OCI-LY3 (cell line): ENCODE measurements at regions not wholly inside any gene's neighbourhood (a gene's known extent, or its start where the extent isn't known, plus 50 kb on each side); places are given as distances from the start of the nearest gene placed in this dataset.

Source experiments
- H2AFZ ChIP-seq: fragments of 200-600, 300-600 bp; shearing (Covaris generic); 2 replicates; pipeline ENCODE4 v1.6.0; 2014; ENCODE audit warnings: antibody characterized with exemption, low read depth, low read length
- H3K27ac ChIP-seq: fragments of 200-600, 300-600 bp; sonication (generic); 2 replicates; pipeline ENCODE4 v1.5.1; 2014; ENCODE audit warnings: mild to moderate bottlenecking, low read length, moderate library complexity, mixed read lengths
- H3K27me3 ChIP-seq: fragments of 200-600, 300-600 bp; sonication (generic); 2 replicates; pipeline ENCODE4 v1.6.1; 2014; ENCODE audit warnings: low read depth, low read length, mixed read lengths
- H3K36me3 ChIP-seq: fragments of 200-600, 300-600 bp; sonication (generic); replicated peaks from 2 replicates; pipeline ENCODE3; 2014; ENCODE audit warnings: low read depth, low read length, mixed read lengths
- H3K4me1 ChIP-seq: fragments of 300-600, 200-600 bp; sonication (generic); 2 replicates; pipeline ENCODE4 v1.6.1; 2014; ENCODE audit warnings: low read length, mixed read lengths
- H3K4me2 ChIP-seq: fragments of 200-600, 300-600 bp; sonication (generic); 2 replicates; pipeline ENCODE4 v1.6.1; 2014; ENCODE audit warnings: low read length, mixed read lengths
- H3K4me3 ChIP-seq: fragments of 300-600, 200-600 bp; sonication (generic); 2 replicates; pipeline ENCODE4 v1.5.1; 2014; ENCODE audit warnings: antibody characterized with exemption, mild to moderate bottlenecking, low read length, moderate library complexity
- H3K79me2 ChIP-seq: fragments of 300-600, 200-600 bp; shearing (Covaris generic); 2 replicates; pipeline ENCODE4 v1.6.1; 2014; ENCODE audit warnings: mild to moderate bottlenecking, low read length, mixed read lengths
- H3K9ac ChIP-seq: fragments of 300-600, 200-600 bp; shearing (Covaris generic); 2 replicates; pipeline ENCODE4 v1.6.0; 2014; ENCODE audit warnings: mild to moderate bottlenecking, low read length, moderate library complexity
- H3K9me3 ChIP-seq: fragments of 200-600, 300-600 bp; shearing (Covaris generic); 2 replicates; pipeline ENCODE4 v1.6.1; 2014; ENCODE audit warnings: low read length, mixed read lengths; ENCODE audit not compliant: insufficient read depth
- H4K20me1 ChIP-seq: fragments of 200-600, 300-600 bp; sonication (generic); 2 replicates; pipeline ENCODE4 v1.6.1; 2016; ENCODE audit warnings: low read length, mixed read lengths; ENCODE audit not compliant: insufficient read depth
- EZH2phosphoT487 ChIP-seq: fragments of 200-600 bp; shearing (Covaris generic); IDR thresholded peaks from 2 replicates; pipeline ENCODE4 v1.6.1; 2018; ENCODE audit warnings: antibody characterized with exemption, mixed run types, low read depth
- TF ChIP-seq, protein P1 (sequence below): fragments of 200-600, 300-600 bp; sonication (generic); IDR thresholded peaks from 2 replicates; pipeline ENCODE4 v1.5.1; 2014; ENCODE audit warnings: antibody characterized with exemption, low read length, low read depth

DNA sequence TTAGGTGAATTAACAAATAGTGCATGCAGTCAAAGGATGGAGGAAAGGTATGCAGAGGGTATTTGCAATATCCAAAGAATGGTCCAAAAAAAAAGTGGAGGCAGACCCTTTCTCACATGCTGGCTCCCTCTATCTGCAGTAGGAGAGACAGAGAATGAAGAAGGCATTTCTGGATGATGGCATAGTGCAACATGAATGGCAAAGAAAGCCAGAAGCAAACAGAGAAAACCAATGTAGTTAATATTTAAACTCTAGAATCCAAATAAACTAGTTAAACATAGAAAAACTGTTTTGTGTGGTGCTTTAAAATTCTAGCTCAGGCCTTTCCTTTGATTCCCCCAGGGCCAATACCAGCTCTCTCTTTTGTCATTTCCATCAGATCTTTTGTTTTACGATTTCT is 403.1 kb upstream of the WWC1 start:
- Histone ChIP-seq H3K4me2 (no peak overlapping the region), H3K4me1 (no peaks in the 10 kb centered on the region), H4K20me1 (no peaks in the 10 kb centered on the region), H3K27me3 (no peaks in the 10 kb centered on the region), H3K9me3 (no peaks in the 10 kb centered on the region), H3K4me3 (no peak overlapping the region), H3K36me3 (no peaks in the 10 kb centered on the region), H3K79me2 (no peaks in the 10 kb centered on the region), H2AFZ (no peak overlapping the region), H3K27ac (no peak overlapping the region), H3K9ac (no peak overlapping the region)
- no peak for TF ChIP-seq EZH2phosphoT487
- TF ChIP-seq, protein P1, sequence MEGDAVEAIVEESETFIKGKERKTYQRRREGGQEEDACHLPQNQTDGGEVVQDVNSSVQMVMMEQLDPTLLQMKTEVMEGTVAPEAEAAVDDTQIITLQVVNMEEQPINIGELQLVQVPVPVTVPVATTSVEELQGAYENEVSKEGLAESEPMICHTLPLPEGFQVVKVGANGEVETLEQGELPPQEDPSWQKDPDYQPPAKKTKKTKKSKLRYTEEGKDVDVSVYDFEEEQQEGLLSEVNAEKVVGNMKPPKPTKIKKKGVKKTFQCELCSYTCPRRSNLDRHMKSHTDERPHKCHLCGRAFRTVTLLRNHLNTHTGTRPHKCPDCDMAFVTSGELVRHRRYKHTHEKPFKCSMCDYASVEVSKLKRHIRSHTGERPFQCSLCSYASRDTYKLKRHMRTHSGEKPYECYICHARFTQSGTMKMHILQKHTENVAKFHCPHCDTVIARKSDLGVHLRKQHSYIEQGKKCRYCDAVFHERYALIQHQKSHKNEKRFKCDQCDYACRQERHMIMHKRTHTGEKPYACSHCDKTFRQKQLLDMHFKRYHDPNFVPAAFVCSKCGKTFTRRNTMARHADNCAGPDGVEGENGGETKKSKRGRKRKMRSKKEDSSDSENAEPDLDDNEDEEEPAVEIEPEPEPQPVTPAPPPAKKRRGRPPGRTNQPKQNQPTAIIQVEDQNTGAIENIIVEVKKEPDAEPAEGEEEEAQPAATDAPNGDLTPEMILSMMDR: no peak

DNA sequence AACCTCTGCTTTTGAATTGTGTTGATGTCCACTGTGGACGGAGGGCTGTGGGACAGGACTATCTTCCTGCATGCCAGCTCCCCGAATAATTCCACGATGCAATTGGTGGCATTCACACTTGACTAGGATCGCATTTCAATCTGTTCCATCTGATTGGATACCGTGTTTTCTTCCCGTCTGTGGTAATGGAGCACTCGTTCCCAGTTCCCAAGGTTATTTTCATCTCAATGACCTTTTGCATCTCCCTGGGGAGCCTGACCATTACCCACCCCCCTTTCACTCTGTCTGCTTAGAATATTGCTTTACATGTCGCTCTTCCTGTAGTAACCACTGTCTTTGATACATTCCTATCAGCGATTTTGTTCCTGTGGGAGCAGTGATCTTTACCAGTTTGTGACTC is 402.2 kb upstream of the WWC1 start:
- Histone ChIP-seq H2AFZ (no peak overlapping the region), H3K27ac (no peak overlapping the region), H3K4me3 (no peak overlapping the region), H3K4me1 (no peaks in the 10 kb centered on the region), H3K27me3 (no peaks in the 10 kb centered on the region), H3K36me3 (no peaks in the 10 kb centered on the region), H3K9ac (no peak overlapping the region), H3K4me2 (no peak overlapping the region), H3K79me2 (no peaks in the 10 kb centered on the region), H3K9me3 (no peaks in the 10 kb centered on the region), H4K20me1 (no peaks in the 10 kb centered on the region)
- TF ChIP-seq, protein P1: no peak
- no peak for TF ChIP-seq EZH2phosphoT487

DNA sequence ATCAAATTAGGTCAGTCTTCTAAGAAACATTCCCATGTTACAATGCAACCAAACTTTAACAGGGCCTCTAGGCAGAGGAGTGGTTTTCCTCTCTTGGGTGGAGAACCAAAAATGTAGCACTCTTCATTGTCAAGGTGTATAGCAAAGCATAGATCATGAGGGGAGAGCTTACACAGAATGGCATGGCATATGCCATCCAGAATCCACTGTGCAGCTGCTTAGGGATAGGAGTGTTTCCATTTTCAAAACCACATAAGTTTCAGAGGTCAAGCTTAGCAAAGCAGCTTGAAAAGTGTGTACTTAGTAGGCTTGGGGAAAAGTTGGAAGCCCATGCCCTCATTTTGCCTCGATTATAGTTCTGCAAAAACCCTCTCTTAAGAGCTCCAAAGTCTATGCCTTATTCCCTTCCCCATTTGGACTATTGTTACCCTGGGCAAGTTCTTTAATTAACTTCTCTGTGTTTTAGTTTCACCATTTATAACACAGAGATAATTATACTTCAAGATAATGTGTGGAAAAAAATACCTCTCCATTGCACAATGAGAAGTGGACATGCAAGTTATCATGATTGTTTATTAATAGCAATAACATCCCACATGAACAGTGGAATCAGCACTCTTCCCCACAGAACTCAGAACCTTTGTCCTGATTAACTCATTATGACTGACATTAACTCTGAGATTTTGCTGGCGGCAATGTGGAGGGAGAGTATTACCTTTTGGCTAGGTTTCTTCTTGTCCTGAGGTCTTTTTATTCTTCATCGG is 398.9 kb upstream of the WWC1 start:
- Histone ChIP-seq H3K4me1 (no peaks in the 10 kb centered on the region), H3K4me3 (no peak overlapping the region), H3K9ac (no peak overlapping the region), H4K20me1 (no peaks in the 10 kb centered on the region), H3K9me3 (no peaks in the 10 kb centered on the region), H3K27ac (no peak overlapping the region), H2AFZ (no peak overlapping the region), H3K36me3 (no peaks in the 10 kb centered on the region), H3K4me2 (no peak overlapping the region), H3K79me2 (no peaks in the 10 kb centered on the region), H3K27me3 (no peaks in the 10 kb centered on the region)
- TF ChIP-seq, protein P1: no peak
- no peak for TF ChIP-seq EZH2phosphoT487

DNA sequence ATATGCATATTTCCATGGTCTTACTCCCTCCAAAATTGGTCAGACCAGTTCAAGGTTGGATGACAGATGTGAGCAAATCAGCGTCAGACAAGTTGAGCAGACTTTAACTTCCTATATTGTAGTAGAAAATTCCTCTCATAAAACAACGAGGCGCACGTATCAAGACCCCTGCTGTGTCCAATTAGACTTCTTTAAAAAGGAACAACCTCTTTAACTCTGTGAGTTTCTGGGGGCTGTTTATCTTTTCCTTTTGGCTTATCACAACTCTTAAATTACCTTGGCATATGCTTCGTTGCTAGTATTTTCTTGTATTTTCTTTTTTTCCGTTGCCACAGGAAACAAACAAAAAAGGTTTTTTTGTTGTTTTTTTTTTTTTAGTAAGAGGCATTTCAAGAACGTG is 398.2 kb upstream of the WWC1 start:
- Histone ChIP-seq H3K27me3 (no peaks in the 10 kb centered on the region), H3K27ac (no peak overlapping the region), H3K4me1 (no peaks in the 10 kb centered on the region), H3K4me3 (no peak overlapping the region), H3K9ac (no peak overlapping the region), H3K36me3 (no peaks in the 10 kb centered on the region), H4K20me1 (no peaks in the 10 kb centered on the region), H3K9me3 (no peaks in the 10 kb centered on the region), H3K4me2 (no peak overlapping the region), H2AFZ (no peak overlapping the region), H3K79me2 (no peaks in the 10 kb centered on the region)
- TF ChIP-seq, protein P1: no peak
- TF ChIP-seq EZH2phosphoT487: no peak
